GM23248 (cell line): ENCODE measurements at regions not wholly inside any gene's neighbourhood (a gene's known extent, or its start where the extent isn't known, plus 50 kb on each side); places are given as distances from the start of the nearest gene placed in this dataset.

Source experiments
- EZH2 ChIP-seq: fragments of 200-600 bp; sonication (generic); IDR thresholded peaks from 2 replicates; pipeline ENCODE4 v1.6.1; 2018; ENCODE audit warnings: antibody characterized with exemption, mild to moderate bottlenecking; ENCODE audit not compliant: insufficient read depth, poor library complexity, severe bottlenecking
- EZH2phosphoT487 ChIP-seq: fragments of 200-600 bp; sonication (generic); IDR thresholded peaks from 2 replicates; pipeline ENCODE4 v1.6.1; 2018; ENCODE audit warnings: antibody characterized with exemption, moderate library complexity, mild to moderate bottlenecking, low read depth; ENCODE audit not compliant: insufficient read depth

DNA sequence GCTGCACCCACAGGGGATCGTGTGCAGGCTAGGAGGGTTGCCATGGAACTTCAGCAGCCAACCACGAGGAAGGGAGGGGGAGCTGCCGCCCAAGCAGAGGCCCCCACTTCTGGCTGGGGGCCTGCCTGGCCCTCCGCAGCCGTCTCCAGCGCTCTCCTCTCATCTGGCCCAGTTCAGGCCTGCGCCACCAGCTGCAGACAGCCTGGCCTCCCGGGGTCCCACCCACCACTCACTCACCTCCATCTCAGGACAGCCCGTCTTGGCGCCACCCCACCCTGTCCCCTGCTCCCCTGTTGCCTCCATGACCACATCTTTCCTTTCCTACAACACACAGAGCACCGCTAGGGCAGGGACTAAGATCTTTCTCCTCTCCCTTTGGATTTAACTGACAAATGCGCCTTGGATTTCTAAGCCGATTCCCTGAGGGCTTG lies 98.7 kb downstream of the ANKRD60 start:
- TF ChIP-seq EZH2 = no peak
- TF ChIP-seq EZH2phosphoT487 = no peak
